Keratinocyte (primary cell): ENCODE measurements at regions not wholly inside any gene's neighbourhood (a gene's known extent, or its start where the extent isn't known, plus 50 kb on each side); places are given as distances from the start of the nearest gene placed in this dataset.

ENCODE experiments used
- DNase-seq: peaks from one replicate; pipeline ENCODE4 v3.0.0-alpha.2; 2011; ENCODE audit warnings: low read depth, missing footprints, low spot score
- FAIRE-seq: peaks from 2 replicates; lab custom pipeline; 2011; peaks lifted over from hg19 to GRCh38; lab: Jason Lieb, UNC
- H2AFZ ChIP-seq: 2 replicates; pipeline ENCODE4 v1.6.0; 2012; ENCODE audit warnings: low read length, control low read depth, inconsistent platforms; ENCODE audit not compliant: control insufficient read depth
- H3K27ac ChIP-seq: 2 replicates; pipeline ENCODE4 v1.5.1; 2011; ENCODE audit warnings: low read length; ENCODE audit not compliant: control insufficient read depth, insufficient read depth
- H3K27me3 ChIP-seq: 3 replicates; pipeline ENCODE4 v1.6.0; 2011; ENCODE audit warnings: low read length; ENCODE audit not compliant: control insufficient read depth, insufficient read depth; ENCODE audit errors: extremely low read depth
- H3K36me3 ChIP-seq, 2 experiments: 2 replicates in 1 of 2; 3 replicates in 1 of 2; pipeline ENCODE4 v1.5.1; 2011; ENCODE audit warnings: low read length in 2 of 2, mild to moderate bottlenecking in 1 of 2; ENCODE audit not compliant: control insufficient read depth in 2 of 2, insufficient read depth in 2 of 2; ENCODE audit errors: extremely low read depth in 1 of 2
- H3K4me1 ChIP-seq: 3 replicates; pipeline ENCODE4 v1.5.1; 2011; ENCODE audit warnings: low read length; ENCODE audit not compliant: control insufficient read depth, insufficient read depth; ENCODE audit errors: extremely low read depth
- H3K4me2 ChIP-seq: 3 replicates; pipeline ENCODE4 v1.6.0; 2011; ENCODE audit warnings: low read depth, low read length; ENCODE audit not compliant: control insufficient read depth, insufficient read depth; ENCODE audit errors: extremely low read depth
- H3K4me3 ChIP-seq, 3 experiments: fragments of 200-600 bp in 1 of 3; sonication (generic) in 1 of 3; 2 replicates in 2 of 3; 3 replicates in 1 of 3; pipeline ENCODE4 v1.5.1; 2011 to 2016; ENCODE audit warnings: low read length in 3 of 3, mild to moderate bottlenecking in 3 of 3, control low read depth in 2 of 3, inconsistent platforms in 1 of 3, low read depth in 1 of 3, mixed read lengths in 1 of 3, mixed run types in 1 of 3, moderate library complexity in 1 of 3; ENCODE audit not compliant: control insufficient read depth in 2 of 3, insufficient read depth in 2 of 3; ENCODE audit errors: extremely low read depth in 1 of 3
- H3K79me2 ChIP-seq: 2 replicates; pipeline ENCODE4 v1.6.0; 2012; ENCODE audit warnings: low read length; ENCODE audit not compliant: control insufficient read depth, insufficient read depth
- H3K9ac ChIP-seq: 3 replicates; pipeline ENCODE4 v1.6.0; 2011; ENCODE audit warnings: low read length; ENCODE audit not compliant: control insufficient read depth, insufficient read depth; ENCODE audit errors: extremely low read depth
- H3K9me1 ChIP-seq: 3 replicates; pipeline ENCODE4 v1.6.0; 2011; ENCODE audit warnings: low read length; ENCODE audit not compliant: control insufficient read depth, insufficient read depth; ENCODE audit errors: extremely low read depth
- H3K9me3 ChIP-seq: 2 replicates; pipeline ENCODE4 v1.5.1; 2012; ENCODE audit warnings: low read depth, low read length; ENCODE audit not compliant: control insufficient read depth
- H4K20me1 ChIP-seq: 3 replicates; pipeline ENCODE4 v1.6.0; 2011; ENCODE audit warnings: low read length; ENCODE audit not compliant: control insufficient read depth, insufficient read depth; ENCODE audit errors: extremely low read depth
- EZH2 ChIP-seq: IDR thresholded peaks from one replicate; pipeline ENCODE4 v1.6.1; 2012; ENCODE audit warnings: inconsistent platforms, mild to moderate bottlenecking, low read length, moderate library complexity
- dilution Hi-C: fragments of 300-500 bp; cut with MboI; formaldehyde crosslinking; loops from one replicate; pipeline ENCODE4 v1.7.0; 2020; ENCODE audit warnings: low sequenced_read_pairs; ENCODE audit not compliant: extremely low pct_ligation_motif_present
- TF ChIP-seq, protein P1 (sequence below), 3 experiments: IDR thresholded peaks in 1 of 3; conservative IDR thresholded peaks in 1 of 3; optimal IDR thresholded peaks in 1 of 3; 2 replicates in 2 of 3; 3 replicates in 1 of 3; pipeline versions ENCODE3 to v1.5.1; 2011; ENCODE audit warnings: low read length in 3 of 3, mild to moderate bottlenecking in 3 of 3, moderate library complexity in 2 of 3, control low read depth in 1 of 3, inconsistent platforms in 1 of 3; ENCODE audit not compliant: insufficient read depth in 2 of 3; ENCODE audit errors: extremely low read depth in 1 of 3

DNA sequence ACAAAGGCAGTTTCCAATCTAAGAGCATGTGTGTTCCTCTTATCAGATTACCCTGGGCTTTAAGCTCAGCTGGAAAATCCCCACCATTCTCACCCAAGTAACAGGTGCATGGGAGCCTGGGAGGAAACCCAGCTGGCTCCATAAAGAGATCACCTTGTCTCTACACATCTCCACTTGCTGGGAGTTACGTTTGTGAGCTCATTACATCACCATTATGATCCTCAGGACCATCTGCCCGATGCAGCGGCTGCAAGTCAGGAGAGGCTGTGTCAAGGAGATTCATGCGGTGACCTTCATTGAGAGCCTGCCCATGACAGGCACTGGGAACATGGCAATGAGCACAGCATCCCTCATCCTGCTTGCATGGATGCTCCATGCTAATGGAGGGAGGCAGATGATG is 618.0 kb downstream of the NPHP4 start:
- Histone ChIP-seq H3K27me3 (no peaks in the 10 kb centered on the region), H3K9ac (no peak overlapping the region), H3K79me2 (no peaks in the 10 kb centered on the region), H3K27ac (no peak overlapping the region), H3K4me1 (peaks cover 15% of the 10 kb centered on the region), H3K4me2 (no peak overlapping the region), H3K36me3 (no peaks in the 10 kb centered on the region), H2AFZ (no peak overlapping the region), H4K20me1 (no peaks in the 10 kb centered on the region), H3K4me3 (no peak overlapping the region), H3K9me1 (no peaks in the 10 kb centered on the region), H3K9me3 (peaks cover 4% of the 10 kb centered on the region)
- TF ChIP-seq EZH2: no peak
- TF ChIP-seq, protein P1, sequence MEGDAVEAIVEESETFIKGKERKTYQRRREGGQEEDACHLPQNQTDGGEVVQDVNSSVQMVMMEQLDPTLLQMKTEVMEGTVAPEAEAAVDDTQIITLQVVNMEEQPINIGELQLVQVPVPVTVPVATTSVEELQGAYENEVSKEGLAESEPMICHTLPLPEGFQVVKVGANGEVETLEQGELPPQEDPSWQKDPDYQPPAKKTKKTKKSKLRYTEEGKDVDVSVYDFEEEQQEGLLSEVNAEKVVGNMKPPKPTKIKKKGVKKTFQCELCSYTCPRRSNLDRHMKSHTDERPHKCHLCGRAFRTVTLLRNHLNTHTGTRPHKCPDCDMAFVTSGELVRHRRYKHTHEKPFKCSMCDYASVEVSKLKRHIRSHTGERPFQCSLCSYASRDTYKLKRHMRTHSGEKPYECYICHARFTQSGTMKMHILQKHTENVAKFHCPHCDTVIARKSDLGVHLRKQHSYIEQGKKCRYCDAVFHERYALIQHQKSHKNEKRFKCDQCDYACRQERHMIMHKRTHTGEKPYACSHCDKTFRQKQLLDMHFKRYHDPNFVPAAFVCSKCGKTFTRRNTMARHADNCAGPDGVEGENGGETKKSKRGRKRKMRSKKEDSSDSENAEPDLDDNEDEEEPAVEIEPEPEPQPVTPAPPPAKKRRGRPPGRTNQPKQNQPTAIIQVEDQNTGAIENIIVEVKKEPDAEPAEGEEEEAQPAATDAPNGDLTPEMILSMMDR (optimal IDR thresholded peaks at IDR 0.05 in 1 of 3, IDR thresholded peaks at IDR 0.05 in 1 of 3, conservative IDR thresholded peaks at IDR 0.05 in 1 of 3; ENCODE audit: extremely low read depth in 1 of 3, insufficient read depth in 2 of 3, low read length in 3 of 3): no peak
- no peak for DNase-seq
- no peak for FAIRE-seq
- dilution Hi-C loops: no loop called here

DNA sequence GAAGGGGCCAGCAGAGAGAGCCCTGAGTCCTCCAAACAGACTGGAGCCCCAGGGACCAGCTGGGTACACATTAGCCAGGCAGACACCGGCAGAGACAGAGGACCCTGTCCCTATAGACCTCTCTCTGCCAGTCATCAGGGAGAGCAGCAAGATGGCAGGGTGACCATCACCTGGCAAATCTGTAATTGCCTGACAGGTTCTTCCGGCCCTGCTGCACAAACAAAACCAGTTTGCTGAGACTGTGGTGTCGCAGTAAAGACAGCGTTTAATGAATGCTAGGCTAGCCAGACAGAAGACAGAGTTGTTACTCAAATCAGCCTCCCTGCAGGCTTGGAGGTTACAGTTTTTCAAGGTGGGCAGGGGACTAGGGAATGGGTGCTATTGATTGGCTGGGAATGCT is 618.9 kb downstream of the NPHP4 start:
- no peak overlapping the region for H3K4me3 ChIP-seq
- H3K79me2 ChIP-seq: no peaks in the 10 kb centered on the region
- peaks cover 4% of the 10 kb centered on the region for H3K9me3 ChIP-seq
- no peak for TF ChIP-seq EZH2
- TF ChIP-seq, protein P1 (optimal IDR thresholded peaks at IDR 0.05 in 1 of 3, IDR thresholded peaks at IDR 0.05 in 1 of 3, conservative IDR thresholded peaks at IDR 0.05 in 1 of 3; ENCODE audit: extremely low read depth in 1 of 3, insufficient read depth in 2 of 3, low read length in 3 of 3): no peak
- H2AFZ ChIP-seq: no peak overlapping the region
- no peak overlapping the region for H3K27ac ChIP-seq
- no peak overlapping the region for H3K9ac ChIP-seq
- dilution Hi-C loops: no loop called here
- FAIRE-seq (no peak), DNase-seq (no peak)
- no peaks in the 10 kb centered on the region for H3K27me3 ChIP-seq
- H3K9me1 ChIP-seq: no peaks in the 10 kb centered on the region
- no peaks in the 10 kb centered on the region for H3K36me3 ChIP-seq
- H3K4me2 ChIP-seq: no peak overlapping the region
- peaks cover 20% of the 10 kb centered on the region for H3K4me1 ChIP-seq
- H4K20me1 ChIP-seq: no peaks in the 10 kb centered on the region
